ENCODE measurements at regions not wholly inside any gene's neighbourhood (a gene's known extent, or its start where the extent isn't known, plus 50 kb on each side); places are given as distances from the start of the nearest gene placed in this dataset.

DNA sequence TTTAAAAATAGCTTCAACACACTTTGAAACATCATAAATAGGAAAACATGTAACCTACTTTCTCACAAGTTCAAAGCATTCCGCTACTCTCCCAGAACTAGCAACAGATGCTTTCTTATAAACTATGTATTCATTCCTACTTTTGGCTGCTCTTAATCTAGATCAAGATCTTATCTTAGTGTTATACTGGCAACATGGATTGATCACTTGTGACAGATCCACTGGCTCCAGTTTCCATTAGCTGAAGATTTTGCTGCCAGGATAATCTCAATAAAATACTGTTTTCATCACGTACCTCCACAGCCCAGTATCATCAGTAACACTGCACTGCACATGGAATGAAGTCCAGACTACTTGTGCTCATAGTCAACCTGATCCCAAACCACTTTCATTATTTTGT is 491.7 kb upstream of the AGTR1 start:
- no peaks in the 10 kb centered on the region for H3K9me3 ChIP-seq (ENCODE audit: control insufficient read depth, low read length)
- no peak for ATAC-seq
- intact Hi-C loops (cut with DNase I), result no loop called here
- WGBS, result 86% methylated on average over 2 of the region's 2 CpGs
- no peak overlapping the region for H3K4me3 ChIP-seq (ENCODE audit: low read length)
- no peak overlapping the region for H3K27ac ChIP-seq (ENCODE audit: low read length)
- no peak for DNase-seq
- H3K27me3 ChIP-seq (ENCODE audit: control insufficient read depth, insufficient read depth), result no peaks in the 10 kb centered on the region
- no peaks in the 10 kb centered on the region for H3K4me1 ChIP-seq (ENCODE audit: control insufficient read depth, insufficient read depth, low read length)

DNA sequence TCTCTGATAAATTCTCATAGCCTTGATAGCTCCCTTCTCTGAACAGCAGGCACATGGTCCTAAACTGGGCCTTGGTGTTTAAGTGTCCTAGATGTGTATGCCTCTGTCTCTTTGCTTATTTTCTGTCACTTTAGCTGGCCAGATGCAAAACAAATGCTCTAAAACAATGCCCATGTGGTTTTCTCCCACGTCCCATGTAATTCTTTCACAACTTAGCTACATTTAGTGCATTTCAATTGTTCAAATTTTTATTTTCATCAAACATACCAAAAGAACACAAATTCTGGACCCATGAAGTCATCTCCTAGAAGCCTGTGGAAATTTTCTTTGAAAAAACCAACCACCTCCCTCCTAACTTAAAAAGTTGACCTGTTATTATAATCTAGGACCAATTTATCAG is 491.3 kb upstream of the AGTR1 start:
- DNase-seq (no peak), ATAC-seq (no peak)
- Histone ChIP-seq H3K4me1 (ENCODE audit: control insufficient read depth, insufficient read depth, low read length) (no peaks in the 10 kb centered on the region), H3K27me3 (ENCODE audit: control insufficient read depth, insufficient read depth) (no peaks in the 10 kb centered on the region), H3K4me3 (ENCODE audit: low read length) (no peak overlapping the region), H3K27ac (ENCODE audit: low read length) (no peak overlapping the region), H3K9me3 (ENCODE audit: control insufficient read depth, low read length) (no peaks in the 10 kb centered on the region)
- 47% methylated on average over 1 of the region's 1 CpG for WGBS
- intact Hi-C loops (cut with DNase I), result no loop called here

DNA sequence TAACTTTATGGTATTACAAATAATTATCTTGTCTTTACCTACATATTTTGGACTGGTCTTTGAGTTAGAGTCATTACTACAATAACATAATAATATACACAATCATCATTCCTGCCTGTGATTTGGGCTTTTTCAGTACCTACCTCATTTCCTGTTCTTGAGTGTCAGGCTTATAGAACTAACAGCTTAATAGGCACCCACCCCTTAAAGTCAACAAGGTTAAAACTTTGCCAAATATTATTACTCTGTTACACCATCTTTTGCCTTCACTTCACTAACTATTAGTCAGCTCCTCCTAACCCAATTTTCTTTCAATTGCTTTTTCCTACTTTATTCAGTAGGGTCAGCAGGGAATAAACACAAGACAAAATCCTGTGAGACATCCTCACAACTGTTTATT is 488.7 kb upstream of the AGTR1 start:
- ATAC-seq (no peak), DNase-seq (no peak)
- Histone ChIP-seq H3K9me3 (ENCODE audit: control insufficient read depth, low read length) (no peaks in the 10 kb centered on the region), H3K4me1 (ENCODE audit: control insufficient read depth, insufficient read depth, low read length) (no peaks in the 10 kb centered on the region), H3K27ac (ENCODE audit: low read length) (no peak overlapping the region), H3K4me3 (ENCODE audit: low read length) (no peak overlapping the region), H3K27me3 (ENCODE audit: control insufficient read depth, insufficient read depth) (no peaks in the 10 kb centered on the region)
- intact Hi-C loops (cut with DNase I), result no loop called here

DNA sequence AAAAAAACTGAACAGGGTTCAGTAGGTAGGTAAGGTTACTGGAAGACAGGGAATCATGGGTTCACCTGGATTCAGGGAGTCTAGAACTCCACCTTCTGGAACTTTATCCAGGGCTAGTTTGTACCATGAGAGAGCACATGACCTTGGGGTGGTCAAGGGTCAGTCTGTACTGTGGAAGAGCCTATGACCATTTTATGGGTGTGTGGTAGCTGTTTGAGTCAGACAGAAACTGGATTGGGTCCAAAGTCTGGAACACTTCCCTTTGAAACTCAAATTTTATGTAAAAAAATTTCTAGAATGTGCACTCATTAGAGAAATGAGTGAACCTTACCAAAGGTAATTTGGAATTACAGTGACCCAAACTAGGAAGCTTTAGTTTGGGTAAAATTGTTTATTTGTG is 486.0 kb upstream of the AGTR1 start:
- no peak for DNase-seq

DNA sequence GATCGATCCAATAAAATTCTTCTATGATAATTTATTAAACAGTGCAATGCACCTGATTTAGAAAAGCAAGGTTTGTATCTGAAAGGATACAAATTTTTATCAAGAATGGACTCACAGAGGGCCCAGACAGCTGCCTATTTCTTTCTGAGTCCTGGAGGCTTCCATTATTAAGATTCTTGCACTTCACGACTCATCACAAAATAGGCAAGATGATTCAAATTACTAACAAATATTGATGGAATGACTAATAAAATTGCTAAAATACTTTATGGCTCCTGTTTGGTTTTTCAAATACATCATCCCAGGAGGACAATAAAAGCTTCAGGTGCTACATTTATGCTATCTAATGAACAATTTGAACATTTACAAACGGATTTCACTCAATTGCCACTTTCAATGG is 483.0 kb upstream of the AGTR1 start:
- intact Hi-C loops (cut with DNase I), result no loop called here
- H3K4me3 ChIP-seq (ENCODE audit: low read length), result no peak overlapping the region
- ATAC-seq, result no peak
- no peaks in the 10 kb centered on the region for H3K4me1 ChIP-seq (ENCODE audit: control insufficient read depth, insufficient read depth, low read length)
- no peak overlapping the region for H3K27ac ChIP-seq (ENCODE audit: low read length)
- no peaks in the 10 kb centered on the region for H3K9me3 ChIP-seq (ENCODE audit: control insufficient read depth, low read length)
- H3K27me3 ChIP-seq (ENCODE audit: control insufficient read depth, insufficient read depth), result no peaks in the 10 kb centered on the region
- 85% methylated on average over 3 of the region's 3 CpGs for WGBS
- DNase-seq, result no peak

More for the DNA sequence above, 486.0 kb upstream of the AGTR1 start:
- H3K27ac ChIP-seq (ENCODE audit: low read length), result no peak overlapping the region
- no peaks in the 10 kb centered on the region for H3K4me1 ChIP-seq (ENCODE audit: control insufficient read depth, insufficient read depth, low read length)
- H3K9me3 ChIP-seq (ENCODE audit: control insufficient read depth, low read length), result no peaks in the 10 kb centered on the region
- no peaks in the 10 kb centered on the region for H3K27me3 ChIP-seq (ENCODE audit: control insufficient read depth, insufficient read depth)
- H3K4me3 ChIP-seq (ENCODE audit: low read length), result no peak overlapping the region
- intact Hi-C loops (cut with DNase I), result no loop called here
- no peak for ATAC-seq

DNA sequence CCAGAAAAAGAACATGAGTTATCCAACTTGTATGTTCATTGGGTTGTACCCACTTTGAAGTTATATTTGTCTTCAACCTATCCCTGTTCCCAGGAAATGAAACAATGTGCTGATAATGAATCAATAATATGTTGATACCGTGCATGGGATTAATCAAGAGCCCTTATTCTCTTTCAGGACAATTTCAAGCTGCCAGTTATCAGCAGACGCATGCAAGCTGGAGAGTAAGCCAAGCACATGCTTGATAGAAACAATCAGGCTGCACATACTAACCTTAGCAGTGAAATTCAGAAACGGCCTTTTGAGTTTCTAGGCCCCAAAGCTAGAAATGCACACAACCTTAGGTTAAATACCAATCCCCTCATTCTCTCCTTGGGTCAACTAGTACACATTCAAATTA is 480.4 kb upstream of the AGTR1 start:
- whole genome bisulfite sequencing, result 43% methylated on average over 3 of the region's 3 CpGs
- H3K4me1 ChIP-seq (ENCODE audit: control insufficient read depth, insufficient read depth, low read length), result no peaks in the 10 kb centered on the region

DNA sequence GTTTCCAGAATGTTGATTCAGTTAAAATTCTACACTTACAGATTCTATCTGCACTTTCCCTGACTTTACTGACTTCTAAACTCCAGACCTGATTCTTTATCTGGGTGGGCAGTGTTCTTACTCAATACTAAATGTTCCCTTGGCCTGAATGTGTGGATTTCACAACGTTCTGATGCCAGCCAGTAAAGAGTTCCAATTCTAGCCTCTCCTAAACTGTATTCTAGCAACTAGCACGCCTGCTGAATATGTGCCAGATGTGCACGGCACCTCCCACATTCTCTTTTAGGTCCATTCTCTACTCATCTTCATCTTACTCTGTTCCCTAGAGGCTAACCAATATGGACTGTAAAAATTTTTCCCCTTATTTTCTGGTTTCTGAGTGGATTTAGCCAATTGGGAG is 479.5 kb upstream of the AGTR1 start:
- DNase-seq (peak in 2 of 3 donors; percentile 8 to 52), ATAC-seq (no peak)
- Histone ChIP-seq H3K4me1 (ENCODE audit: control insufficient read depth, insufficient read depth, low read length) (no peaks in the 10 kb centered on the region), H3K27ac (ENCODE audit: low read length) (no peak overlapping the region), H3K4me3 (ENCODE audit: low read length) (no peak overlapping the region), H3K9me3 (ENCODE audit: control insufficient read depth, low read length) (no peaks in the 10 kb centered on the region), H3K27me3 (ENCODE audit: control insufficient read depth, insufficient read depth) (no peaks in the 10 kb centered on the region)
- WGBS, result 57% methylated on average over 3 of the region's 3 CpGs
- intact Hi-C loops (cut with DNase I), result no loop called here

More for the DNA sequence above, 480.4 kb upstream of the AGTR1 start:
- DNase-seq, result no peak
- H3K4me3 ChIP-seq (ENCODE audit: low read length), result no peak overlapping the region
- no peaks in the 10 kb centered on the region for H3K27me3 ChIP-seq (ENCODE audit: control insufficient read depth, insufficient read depth)
- no peak for ATAC-seq
- intact Hi-C loops (cut with DNase I), result no loop called here
- H3K27ac ChIP-seq (ENCODE audit: low read length), result no peak overlapping the region
- H3K9me3 ChIP-seq (ENCODE audit: control insufficient read depth, low read length), result no peaks in the 10 kb centered on the region

DNA sequence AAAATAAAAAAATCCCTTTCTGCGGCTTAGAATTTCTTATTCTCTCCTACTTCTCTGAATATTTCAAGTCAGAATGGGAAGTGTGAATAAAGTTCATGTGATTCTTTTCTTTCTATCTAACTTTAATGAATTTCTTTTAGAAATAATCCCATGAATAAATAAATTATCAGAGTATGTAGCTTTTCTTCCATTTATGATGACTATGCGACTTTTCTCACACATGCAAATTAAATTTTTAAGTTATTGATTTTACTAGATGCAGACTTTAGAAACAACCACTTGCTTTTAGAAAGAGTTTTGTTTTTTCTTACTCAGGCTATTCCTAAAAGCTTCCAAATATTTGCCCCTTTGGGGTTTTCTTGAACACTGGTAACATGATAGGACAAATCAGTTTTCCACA is 477.7 kb upstream of the AGTR1 start:
- no peak for DNase-seq
- Histone ChIP-seq H3K27ac (ENCODE audit: low read length) (no peak overlapping the region), H3K4me1 (ENCODE audit: control insufficient read depth, insufficient read depth, low read length) (no peaks in the 10 kb centered on the region), H3K9me3 (ENCODE audit: control insufficient read depth, low read length) (no peaks in the 10 kb centered on the region), H3K4me3 (ENCODE audit: low read length) (no peak overlapping the region), H3K27me3 (ENCODE audit: control insufficient read depth, insufficient read depth) (no peaks in the 10 kb centered on the region)
- whole genome bisulfite sequencing, result 94% methylated on average over 2 of the region's 2 CpGs
- intact Hi-C loops (cut with DNase I), result no loop called here
- ATAC-seq, result no peak

DNA sequence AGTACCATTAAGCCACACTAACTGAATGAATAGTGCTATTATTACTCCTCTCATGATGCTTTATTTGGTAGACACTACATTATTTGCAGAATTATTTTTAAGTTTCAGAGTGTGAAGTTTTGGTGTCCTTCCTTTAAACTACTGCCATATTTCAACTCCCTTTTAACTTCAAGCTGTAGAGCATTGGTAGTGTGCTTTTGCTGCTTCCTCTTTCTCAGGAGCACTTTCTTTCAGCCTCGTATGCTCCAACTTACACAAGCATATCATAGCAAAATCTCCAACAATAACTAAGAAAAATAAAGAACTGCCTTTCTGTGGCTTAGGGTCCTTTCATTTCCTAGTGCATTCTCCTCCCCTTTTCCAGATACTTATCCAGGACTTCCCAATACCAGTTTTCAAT is 476.4 kb upstream of the AGTR1 start:
- 47% methylated on average over 1 of the region's 1 CpG for WGBS
- Histone ChIP-seq H3K4me1 (ENCODE audit: control insufficient read depth, insufficient read depth, low read length) (no peaks in the 10 kb centered on the region), H3K4me3 (ENCODE audit: low read length) (no peak overlapping the region), H3K27ac (ENCODE audit: low read length) (no peak overlapping the region), H3K9me3 (ENCODE audit: control insufficient read depth, low read length) (no peaks in the 10 kb centered on the region), H3K27me3 (ENCODE audit: control insufficient read depth, insufficient read depth) (no peaks in the 10 kb centered on the region)
- no peak for ATAC-seq
- intact Hi-C loops (cut with DNase I), result no loop called here
- DNase-seq, result no peak

DNA sequence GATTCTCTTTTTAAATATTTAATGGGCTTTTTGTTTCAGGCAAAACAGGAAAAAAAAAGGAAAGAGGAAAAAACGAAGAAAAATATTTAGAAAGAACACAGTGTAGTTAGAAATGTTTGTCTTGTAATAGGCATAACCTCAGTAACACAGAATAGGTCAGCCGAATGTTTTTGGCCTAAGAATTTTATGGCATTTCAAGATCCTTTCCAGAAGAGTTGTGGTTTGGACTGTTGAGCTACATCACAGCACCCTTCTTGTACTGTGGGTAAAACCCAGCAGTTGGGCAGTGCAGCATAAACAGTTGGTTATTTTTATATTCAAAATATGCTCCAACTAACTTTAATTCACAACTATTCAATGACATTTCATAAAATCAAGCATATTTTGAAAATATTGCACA is 474.4 kb upstream of the AGTR1 start:
- Histone ChIP-seq H3K27me3 (ENCODE audit: control insufficient read depth, insufficient read depth) (no peaks in the 10 kb centered on the region), H3K9me3 (ENCODE audit: control insufficient read depth, low read length) (no peaks in the 10 kb centered on the region), H3K4me1 (ENCODE audit: control insufficient read depth, insufficient read depth, low read length) (no peaks in the 10 kb centered on the region), H3K27ac (ENCODE audit: low read length) (no peak overlapping the region), H3K4me3 (ENCODE audit: low read length) (no peak overlapping the region)
- DNase-seq, result no peak
- no peak for ATAC-seq
- 60% methylated on average over 2 of the region's 2 CpGs for WGBS
- intact Hi-C loops (cut with DNase I), result no loop called here

DNA sequence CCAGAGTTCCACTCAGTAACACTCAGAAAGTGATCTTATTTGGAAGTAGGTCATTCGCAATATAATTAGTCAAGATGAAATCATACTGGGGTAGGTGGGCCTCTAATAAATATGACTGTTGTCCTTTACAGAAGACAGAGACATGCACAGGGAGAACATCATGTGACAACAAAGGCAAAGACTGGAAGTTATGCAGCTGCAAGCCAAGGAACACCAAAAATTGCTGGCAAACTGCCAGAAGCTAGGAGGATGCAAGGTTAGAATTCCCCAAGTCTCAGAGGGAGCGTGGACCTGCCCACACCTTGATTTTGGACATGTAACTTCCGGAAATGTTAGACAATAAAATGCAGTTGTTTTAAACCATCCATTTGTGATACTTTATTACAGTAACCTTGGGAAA is 471.5 kb upstream of the AGTR1 start:
- Histone ChIP-seq H3K4me1 (ENCODE audit: control insufficient read depth, insufficient read depth, low read length) (no peaks in the 10 kb centered on the region), H3K27ac (ENCODE audit: low read length) (no peak overlapping the region), H3K9me3 (ENCODE audit: control insufficient read depth, low read length) (no peaks in the 10 kb centered on the region), H3K27me3 (ENCODE audit: control insufficient read depth, insufficient read depth) (no peaks in the 10 kb centered on the region), H3K4me3 (ENCODE audit: low read length) (no peak overlapping the region)
- intact Hi-C loops (cut with DNase I), result no loop called here
- WGBS, result 78% methylated on average over 3 of the region's 3 CpGs
- no peak for ATAC-seq
- DNase-seq, result no peak

DNA sequence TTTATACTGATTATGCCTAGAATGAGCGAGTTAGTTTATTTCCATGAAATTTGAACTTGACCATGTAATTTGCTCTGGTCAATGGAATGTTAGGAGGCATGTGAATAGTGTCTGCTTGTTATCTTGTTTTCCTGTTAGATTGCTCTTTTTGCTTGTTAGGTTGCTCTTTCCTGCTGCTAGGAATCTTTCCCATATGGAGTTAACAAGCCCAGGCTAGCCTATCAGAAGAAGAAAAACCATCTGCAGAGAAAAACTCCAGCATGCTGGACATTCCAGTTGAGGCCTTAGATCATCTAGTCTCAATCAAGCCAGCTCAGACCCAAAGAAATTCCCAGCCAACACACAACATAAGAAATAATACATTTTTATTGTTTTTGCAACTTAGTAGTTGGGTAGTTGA is 470.2 kb upstream of the AGTR1 start:
- intact Hi-C loops (cut with DNase I), result no loop called here
- H3K4me1 ChIP-seq (ENCODE audit: control insufficient read depth, insufficient read depth, low read length), result no peaks in the 10 kb centered on the region
- DNase-seq, result no peak
- H3K9me3 ChIP-seq (ENCODE audit: control insufficient read depth, low read length), result no peaks in the 10 kb centered on the region
- H3K27me3 ChIP-seq (ENCODE audit: control insufficient read depth, insufficient read depth), result no peaks in the 10 kb centered on the region
- H3K27ac ChIP-seq (ENCODE audit: low read length), result no peak overlapping the region
- ATAC-seq, result no peak
- WGBS, result 85% methylated on average over 1 of the region's 1 CpG
- H3K4me3 ChIP-seq (ENCODE audit: low read length), result no peak overlapping the region
